Fibroblast of lung (primary cell): ENCODE measurements at regions not wholly inside any gene's neighbourhood (a gene's known extent, or its start where the extent isn't known, plus 50 kb on each side); places are given as distances from the start of the nearest gene placed in this dataset.

ENCODE experiments used
- EZH2 ChIP-seq: IDR thresholded peaks from 2 replicates; pipeline ENCODE4 v1.5.1; 2012; ENCODE audit warnings: low read length, control low read depth, mild to moderate bottlenecking; ENCODE audit errors: missing control alignments
- TF ChIP-seq, protein P1 (sequence below), 2 donors: IDR thresholded peaks in 1 of 2; conservative IDR thresholded peaks in 1 of 2; 1 replicate in 1 of 2; 2 replicates in 1 of 2; pipeline ENCODE4 v1.5.1; 2011 to 2012; ENCODE audit warnings: low read length in 2 of 2, control low read depth in 1 of 2, inconsistent platforms in 1 of 2, low read depth in 1 of 2, mild to moderate bottlenecking in 1 of 2

DNA sequence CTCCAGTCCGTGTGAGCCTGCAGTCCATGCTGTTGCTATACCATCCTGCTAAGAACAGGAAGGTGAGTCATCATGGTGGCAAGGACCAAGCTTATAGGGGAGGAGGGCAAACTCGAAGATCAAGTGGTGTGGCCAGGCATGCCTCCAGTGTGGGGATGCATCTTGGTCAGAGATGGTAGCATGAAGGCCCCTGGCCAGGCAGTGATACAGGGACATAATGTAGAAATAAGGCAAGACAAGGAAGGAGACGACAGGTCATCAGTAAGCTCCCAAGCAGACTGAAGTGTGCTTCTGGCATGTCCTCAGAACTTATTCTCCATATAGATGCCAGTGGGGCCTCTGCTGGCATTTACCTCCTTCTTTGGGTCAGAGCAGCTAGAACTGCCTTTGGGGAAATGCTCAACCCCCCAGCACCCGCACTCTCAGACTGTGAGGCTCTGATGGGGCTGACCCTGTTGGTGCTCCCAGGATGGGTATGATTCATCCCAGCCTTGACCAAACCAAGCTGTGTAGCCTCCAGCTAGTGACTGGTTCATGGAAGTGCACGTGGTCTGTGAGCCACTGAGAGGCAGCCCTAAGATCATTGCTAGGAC, 52.5 kb upstream of the ATP2B2 start:
- TF ChIP-seq, protein P1, sequence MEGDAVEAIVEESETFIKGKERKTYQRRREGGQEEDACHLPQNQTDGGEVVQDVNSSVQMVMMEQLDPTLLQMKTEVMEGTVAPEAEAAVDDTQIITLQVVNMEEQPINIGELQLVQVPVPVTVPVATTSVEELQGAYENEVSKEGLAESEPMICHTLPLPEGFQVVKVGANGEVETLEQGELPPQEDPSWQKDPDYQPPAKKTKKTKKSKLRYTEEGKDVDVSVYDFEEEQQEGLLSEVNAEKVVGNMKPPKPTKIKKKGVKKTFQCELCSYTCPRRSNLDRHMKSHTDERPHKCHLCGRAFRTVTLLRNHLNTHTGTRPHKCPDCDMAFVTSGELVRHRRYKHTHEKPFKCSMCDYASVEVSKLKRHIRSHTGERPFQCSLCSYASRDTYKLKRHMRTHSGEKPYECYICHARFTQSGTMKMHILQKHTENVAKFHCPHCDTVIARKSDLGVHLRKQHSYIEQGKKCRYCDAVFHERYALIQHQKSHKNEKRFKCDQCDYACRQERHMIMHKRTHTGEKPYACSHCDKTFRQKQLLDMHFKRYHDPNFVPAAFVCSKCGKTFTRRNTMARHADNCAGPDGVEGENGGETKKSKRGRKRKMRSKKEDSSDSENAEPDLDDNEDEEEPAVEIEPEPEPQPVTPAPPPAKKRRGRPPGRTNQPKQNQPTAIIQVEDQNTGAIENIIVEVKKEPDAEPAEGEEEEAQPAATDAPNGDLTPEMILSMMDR (conservative IDR thresholded peaks at IDR 0.05 in 1 of 2, IDR thresholded peaks at IDR 0.05 in 1 of 2; ENCODE audit: low read depth in 1 of 2, low read length in 2 of 2) = no peak
- TF ChIP-seq EZH2 = no peak
